HCT116 (cell line): ENCODE measurements at regions not wholly inside any gene's neighbourhood (a gene's known extent, or its start where the extent isn't known, plus 50 kb on each side); places are given as distances from the start of the nearest gene placed in this dataset.

Experiments used
- ATAC-seq: fragments of 200-7000 bp; cut with Tn5 transposase; 2 replicates; pipeline ENCODE4 v1.9.1; 2020; ENCODE audit warnings: mild to moderate bottlenecking, moderate library complexity
- BruUV-seq: library from RNA; stranded (reverse); fragments of 400-500 nt; replicated peaks from 2 replicates; lab custom pipeline; 2021; lab: Mats Ljungman, UMichigan
- CTCF ChIA-PET: fragments of 300-600 bp; sonication (Branson Sonifier 250); formaldehyde crosslinking; loops from one replicate; lab custom pipeline; 2021; ENCODE audit warnings: antibody characterized with exemption; lab: Charles Lee
- POLR2A ChIA-PET: fragments of 300-600, 350-600 bp; sonication (Branson Sonifier 250); formaldehyde crosslinking; loops from one replicate; lab custom pipeline; 2021; ENCODE audit warnings: antibody characterized with exemption; lab: Charles Lee
- RAD21 ChIA-PET, 2 experiments: fragments of 300-600 bp; sonication (Branson Sonifier 250); formaldehyde crosslinking; loops; one replicate each; lab custom pipeline; 2023; ENCODE audit warnings: low total read pairs in 2 of 2; ENCODE audit not compliant: uncharacterized antibody in 2 of 2, unreplicated experiment in 2 of 2, low non-redundant PET in 1 of 2; lab: Charles Lee
- DNase-seq: peaks from one replicate; pipeline ENCODE4 v3.0.0-alpha.2; 2010; ENCODE audit warnings: low read depth, low spot score
- H2AFZ ChIP-seq: fragments of 200-600 bp; shearing (Covaris generic), sonication (generic); 2 replicates; pipeline ENCODE4 v1.6.1; 2017; ENCODE audit warnings: low read depth, mixed run types, mixed read lengths, antibody characterized with exemption, low read length; ENCODE audit not compliant: poor library complexity, severe bottlenecking
- H3K27ac ChIP-seq: 2 replicates; pipeline ENCODE4 v1.5.1; 2012; ENCODE audit warnings: low read depth, low read length
- H3K27me3 ChIP-seq: fragments of 200-600 bp; sonication (generic); 2 replicates; pipeline ENCODE4 v1.6.1; 2016; ENCODE audit warnings: mixed run types, low read length, mixed read lengths; ENCODE audit not compliant: insufficient read depth
- H3K36me3 ChIP-seq, 2 experiments: fragments of 200-500 bp in 1 of 2; fragments of 200-600 bp in 1 of 2; sonication (Bioruptor generic) in 1 of 2; sonication (generic) in 1 of 2; 2 replicates each; pipeline versions ENCODE4 v1.5.1 to v1.6.1; 2014 to 2016; ENCODE audit warnings: low read length in 2 of 2, inconsistent platforms in 1 of 2, mixed read lengths in 1 of 2, mixed run types in 1 of 2; ENCODE audit not compliant: insufficient read depth in 2 of 2, control insufficient read depth in 1 of 2
- H3K4me1 ChIP-seq, 2 experiments: fragments of 200-600 bp in 1 of 2; sonication (generic) in 1 of 2; 2 replicates each; pipeline versions ENCODE4 v1.5.1 to v1.6.1; 2012 to 2017; ENCODE audit warnings: low read length in 2 of 2, inconsistent platforms in 1 of 2, mild to moderate bottlenecking in 1 of 2, mixed read lengths in 1 of 2, mixed run types in 1 of 2, moderate library complexity in 1 of 2; ENCODE audit not compliant: insufficient read depth in 2 of 2, control insufficient read depth in 1 of 2
- H3K4me2 ChIP-seq: fragments of 200-600 bp; sonication (generic); 2 replicates; pipeline ENCODE4 v1.6.1; 2017; ENCODE audit warnings: mixed run types, low read length, mixed read lengths
- H3K4me3 ChIP-seq, 2 experiments: fragments of 200-600 bp in 1 of 2; sonication (generic) in 1 of 2; replicated peaks in 1 of 2; 2 replicates each; pipeline ENCODE4 v1.5.1; 2011 to 2016; ENCODE audit warnings: low read length in 2 of 2, control low read depth in 1 of 2, low read depth in 1 of 2, mild to moderate bottlenecking in 1 of 2, mixed read lengths in 1 of 2, mixed run types in 1 of 2
- H3K79me2 ChIP-seq: fragments of 200-600 bp; sonication (generic); 2 replicates; pipeline ENCODE4 v1.6.1; 2017; ENCODE audit warnings: mild to moderate bottlenecking, mixed run types, low read length, moderate library complexity, mixed read lengths; ENCODE audit not compliant: insufficient read depth
- H3K9ac ChIP-seq: fragments of 200-600 bp; sonication (generic); 2 replicates; pipeline ENCODE4 v1.6.1; 2016; ENCODE audit warnings: low read length, mixed read lengths
- H3K9me2 ChIP-seq: fragments of 200-600 bp; sonication (generic), shearing (Covaris generic); 2 replicates; pipeline ENCODE4 v1.6.1; 2017; ENCODE audit warnings: mixed run types, mild to moderate bottlenecking, moderate library complexity; ENCODE audit not compliant: insufficient read depth
- H3K9me3 ChIP-seq, 2 experiments: fragments of 200-500 bp in 1 of 2; fragments of 200-600 bp in 1 of 2; sonication (Bioruptor generic) in 1 of 2; sonication (generic) in 1 of 2; 2 replicates each; pipeline ENCODE4 v1.6.1; 2014 to 2017; ENCODE audit warnings: low read length in 2 of 2, mixed read lengths in 2 of 2, inconsistent platforms in 1 of 2, low read depth in 1 of 2, mild to moderate bottlenecking in 1 of 2, mixed run types in 1 of 2, moderate library complexity in 1 of 2; ENCODE audit not compliant: control insufficient read depth in 1 of 2, insufficient read depth in 1 of 2
- H4K20me1 ChIP-seq: fragments of 200-600 bp; sonication (generic), shearing (Covaris generic); 2 replicates; pipeline ENCODE4 v1.6.1; 2017; ENCODE audit warnings: mixed run types, mild to moderate bottlenecking, moderate library complexity; ENCODE audit not compliant: insufficient read depth
- ATF3 ChIP-seq: IDR thresholded peaks from 2 replicates; pipeline ENCODE4 v1.6.1; 2012
- CBX3 ChIP-seq: IDR thresholded peaks from 2 replicates; pipeline ENCODE4 v1.6.1; 2012; ENCODE audit warnings: low read depth
- EGR1 ChIP-seq: IDR thresholded peaks from 2 replicates; pipeline ENCODE4 v1.6.1; 2012; ENCODE audit warnings: low read depth
- EZH2 ChIP-seq: fragments of 200-600 bp; sonication (generic); IDR thresholded peaks from 2 replicates; pipeline ENCODE4 v1.6.1; 2017; ENCODE audit warnings: antibody characterized with exemption, mixed run types
- EZH2phosphoT487 ChIP-seq: fragments of 200-600 bp; IDR thresholded peaks from 2 replicates; pipeline ENCODE4 v1.6.1; 2018; ENCODE audit warnings: antibody characterized with exemption, borderline replicate concordance
- JUND ChIP-seq: IDR thresholded peaks from 2 replicates; pipeline ENCODE4 v1.6.1; 2012
- MAX ChIP-seq: IDR thresholded peaks from 2 replicates; pipeline ENCODE4 v1.6.1; 2012
- RAD21 ChIP-seq: IDR thresholded peaks from 2 replicates; pipeline ENCODE4 v1.6.1; 2012; ENCODE audit warnings: low read depth, mild to moderate bottlenecking
- REST ChIP-seq: IDR thresholded peaks from 2 replicates; pipeline ENCODE4 v1.6.1; 2012; ENCODE audit warnings: low read depth
- SIN3A ChIP-seq: IDR thresholded peaks from 2 replicates; pipeline ENCODE4 v1.6.1; 2012; ENCODE audit warnings: low read depth
- SP1 ChIP-seq: IDR thresholded peaks from 2 replicates; pipeline ENCODE4 v1.6.1; 2012; ENCODE audit warnings: low read depth
- TCF7L2 ChIP-seq: IDR thresholded peaks from 2 replicates; pipeline ENCODE4 v1.7.0; 2011; ENCODE audit warnings: borderline replicate concordance, inconsistent platforms; ENCODE audit not compliant: insufficient read depth, insufficient read length; ENCODE audit errors: extremely low read depth
- intact Hi-C: fragments of 100-400 bp; cut with micrococcal nuclease; formaldehyde crosslinking; loops from 2 replicates; pipeline ENCODE4 v1.10.0; 2022

GRCh38 chr3:514192-514591 lies 317.6 kb downstream of the CHL1 start:
- Histone ChIP-seq H2AFZ (no peak overlapping the region), H3K9me3 (peaks cover 18 to 20% of the 10 kb centered on the region in 2 experiments; a peak in 2 of 4 replicates), H3K27ac (no peak overlapping the region), H3K9ac (no peak overlapping the region), H3K4me2 (no peak overlapping the region), H3K27me3 (no peaks in the 10 kb centered on the region), H3K36me3 (no peaks in the 10 kb centered on the region), H3K79me2 (no peaks in the 10 kb centered on the region), H3K4me3 (no peak overlapping the region), H4K20me1 (no peaks in the 10 kb centered on the region), H3K9me2 (no peaks in the 10 kb centered on the region), H3K4me1 (no peaks in the 10 kb centered on the region)
- ChIA-PET CTCF (no interaction called here), RAD21 (no interaction called here), POLR2A (no interaction called here)
- DNase-seq (no peak), ATAC-seq (no peak)
- intact Hi-C loops = no loop called here
- no peak for TF ChIP-seq REST
- no peak for TF ChIP-seq RAD21
- no peak for TF ChIP-seq MAX
- no peak for TF ChIP-seq EGR1
- TF ChIP-seq CBX3 = no peak
- TF ChIP-seq EZH2phosphoT487 = no peak
- TF ChIP-seq EZH2 = no peak
- no peak for TF ChIP-seq SP1
- no peak for TF ChIP-seq SIN3A
- TF ChIP-seq ATF3 = no peak
- TF ChIP-seq JUND = no peak
- TF ChIP-seq TCF7L2 = no peak
- BruUV-seq = no TSS peak
